WTC11 (cell line): ENCODE measurements at regions not wholly inside any gene's neighbourhood (a gene's known extent, or its start where the extent isn't known, plus 50 kb on each side); places are given as distances from the start of the nearest gene placed in this dataset.

Experiments used
- ATAC-seq: fragments of 200-7000 bp; cut with Tn5 transposase; 2 replicates; pipeline ENCODE4 v1.10.0; 2021; ENCODE audit warnings: mild to moderate bottlenecking, moderate library complexity
- CTCF ChIA-PET: fragments of 300-600 bp; sonication (Branson Sonifier 250); formaldehyde crosslinking; loops from one replicate; lab custom pipeline; 2021; ENCODE audit warnings: antibody characterized with exemption; lab: Charles Lee
- POLR2A ChIA-PET: fragments of 350-600 bp; sonication (Branson Sonifier 250); formaldehyde crosslinking; loops from one replicate; lab custom pipeline; 2021; ENCODE audit warnings: antibody characterized with exemption; lab: Charles Lee
- DNase-seq: peaks from one replicate; pipeline ENCODE4 v3.0.0; 2021; ENCODE audit warnings: low spot score
- H3K27ac Mint-ChIP-seq: 2 replicates; pipeline ENCODE4 v1.8.0; 2021; ENCODE audit warnings: mixed read lengths
- H3K27me3 Mint-ChIP-seq: 2 replicates; pipeline ENCODE4 v1.8.0; 2021; ENCODE audit warnings: low read depth, mild to moderate bottlenecking, moderate library complexity, mixed read lengths
- H3K36me3 Mint-ChIP-seq: 2 replicates; pipeline ENCODE4 v1.8.0; 2021; ENCODE audit warnings: mixed read lengths
- H3K4me1 Mint-ChIP-seq: 2 replicates; pipeline ENCODE4 v1.8.0; 2022; ENCODE audit warnings: mixed read lengths
- H3K4me3 Mint-ChIP-seq: 2 replicates; pipeline ENCODE4 v1.8.0; 2021; ENCODE audit warnings: mild to moderate bottlenecking, moderate library complexity, mixed read lengths
- H3K9me3 Mint-ChIP-seq: 2 replicates; pipeline ENCODE4 v1.8.0; 2021; ENCODE audit warnings: mixed read lengths
- AR ChIP-seq: fragments of 250-450 bp; sonication (Bioruptor Pico); IDR thresholded peaks from 2 replicates; pipeline ENCODE4 v1.9.0; 2021; ENCODE audit warnings: mild to moderate bottlenecking
- ATF2 ChIP-seq: sonication (generic); formaldehyde crosslinking; IDR thresholded peaks from 2 replicates; pipeline ENCODE4 v1.8.1; 2022; ENCODE audit warnings: low read depth, missing genetic modification reagents, borderline replicate concordance
- ESRRA ChIP-seq: sonication (generic); formaldehyde crosslinking; IDR thresholded peaks from 2 replicates; pipeline ENCODE4 v1.8.1; 2022; ENCODE audit warnings: mild to moderate bottlenecking, missing genetic modification reagents, borderline replicate concordance
- ETV6 ChIP-seq: sonication (generic); formaldehyde crosslinking; IDR thresholded peaks from 2 replicates; pipeline ENCODE4 v1.8.1; 2022; ENCODE audit warnings: mild to moderate bottlenecking, missing genetic modification reagents
- FOXK1 ChIP-seq: sonication (generic); formaldehyde crosslinking; IDR thresholded peaks from 2 replicates; pipeline ENCODE4 v1.8.0; 2022; ENCODE audit warnings: mild to moderate bottlenecking, moderate library complexity, missing genetic modification reagents
- FOXP4 ChIP-seq: sonication (generic); formaldehyde crosslinking; IDR thresholded peaks from 2 replicates; pipeline ENCODE4 v1.8.0; 2022; ENCODE audit warnings: mild to moderate bottlenecking, missing genetic modification reagents
- GABPB1 ChIP-seq: sonication (generic); formaldehyde crosslinking; IDR thresholded peaks from 2 replicates; pipeline ENCODE4 v1.8.1; 2023; ENCODE audit warnings: mild to moderate bottlenecking, missing genetic modification reagents
- GTF2I ChIP-seq: fragments of 250-450 bp; sonication (Bioruptor Pico); conservative IDR thresholded peaks from 2 replicates; pipeline ENCODE4 v1.4.0; 2021; ENCODE audit warnings: mild to moderate bottlenecking
- HMGA2 ChIP-seq: fragments of 250-450 bp; sonication (Bioruptor Pico); IDR thresholded peaks from 2 replicates; pipeline ENCODE4 v1.4.0; 2021; ENCODE audit warnings: mild to moderate bottlenecking, moderate library complexity
- NR2C2 ChIP-seq: sonication (generic); formaldehyde crosslinking; IDR thresholded peaks from 2 replicates; pipeline ENCODE4 v1.8.0; 2022; ENCODE audit warnings: mild to moderate bottlenecking, missing genetic modification reagents
- NR3C1 ChIP-seq: sonication (generic); formaldehyde crosslinking; conservative IDR thresholded peaks from 2 replicates; pipeline ENCODE4 v1.8.1; 2023; ENCODE audit warnings: low read depth, mild to moderate bottlenecking, missing genetic modification reagents
- SP1 ChIP-seq: sonication (generic); formaldehyde crosslinking; conservative IDR thresholded peaks from 2 replicates; pipeline ENCODE4 v1.8.1; 2022; ENCODE audit warnings: missing genetic modification reagents
- STAT6 ChIP-seq: sonication (generic); formaldehyde crosslinking; conservative IDR thresholded peaks from 2 replicates; pipeline ENCODE4 v1.8.1; 2023; ENCODE audit warnings: mild to moderate bottlenecking, low read depth, missing genetic modification reagents, moderate library complexity
- TP53 ChIP-seq: sonication (generic); formaldehyde crosslinking; IDR thresholded peaks from 2 replicates; pipeline ENCODE4 v1.8.1; 2023; ENCODE audit warnings: mild to moderate bottlenecking, missing genetic modification reagents
- USF2 ChIP-seq: sonication (generic); formaldehyde crosslinking; IDR thresholded peaks from 2 replicates; pipeline ENCODE4 v1.8.1; 2023; ENCODE audit warnings: mild to moderate bottlenecking, missing genetic modification reagents, moderate library complexity
- ZBTB21 ChIP-seq: sonication (generic); formaldehyde crosslinking; IDR thresholded peaks from 2 replicates; pipeline ENCODE4 v1.8.1; 2023; ENCODE audit warnings: mild to moderate bottlenecking, missing genetic modification reagents, borderline replicate concordance
- ZNF219 ChIP-seq: sonication (generic); formaldehyde crosslinking; IDR thresholded peaks from 2 replicates; pipeline ENCODE4 v1.8.0; 2023; ENCODE audit warnings: missing genetic modification reagents, mild to moderate bottlenecking, borderline replicate concordance
- ZNF263 ChIP-seq: sonication (generic); formaldehyde crosslinking; IDR thresholded peaks from 2 replicates; pipeline ENCODE4 v1.8.1; 2022; ENCODE audit warnings: low read depth, mild to moderate bottlenecking, moderate library complexity, missing genetic modification reagents
- ZNF425 ChIP-seq: fragments of 250-450 bp; sonication (Bioruptor Pico); conservative IDR thresholded peaks from 2 replicates; pipeline ENCODE4 v1.9.0; 2021; ENCODE audit warnings: mild to moderate bottlenecking

- TF ChIP-seq ZBTB21 (CRISPR knock-in tag) (no peak), ATF2 (CRISPR knock-in tag) (no peak), ZNF425 (CRISPR knock-in tag) (no peak), FOXP4 (CRISPR knock-in tag) (no peak), GABPB1 (CRISPR knock-in tag) (no peak), FOXK1 (CRISPR knock-in tag) (no peak), ETV6 (no peak), NR3C1 (CRISPR knock-in tag) (no peak), USF2 (CRISPR knock-in tag) (no peak), SP1 (no peak), NR2C2 (no peak), ZNF219 (CRISPR knock-in tag) (no peak), ESRRA (CRISPR knock-in tag) (no peak), TP53 (CRISPR knock-in tag) (no peak), HMGA2 (no peak), ZNF263 (no peak), GTF2I (CRISPR knock-in tag) (no peak), AR (CRISPR knock-in tag) (no peak), STAT6 (CRISPR knock-in tag) (no peak)
- TF ChIP-seq, all 79 proteins: peak for 0
- H3K27ac Mint-ChIP-seq: no peak overlapping the region
- no peak for DNase-seq
- ATAC-seq: no peak
- H3K4me1 Mint-ChIP-seq: no peaks in the 10 kb centered on the region
- H3K36me3 Mint-ChIP-seq: peaks cover 9% of the 10 kb centered on the region
- no peaks in the 10 kb centered on the region; the same call in 1 of the 2 replicates for H3K27me3 Mint-ChIP-seq
- ChIA-PET CTCF (no interaction called here), POLR2A (no interaction called here)
- no peak overlapping the region for H3K4me3 Mint-ChIP-seq
- peaks cover 25% of the 10 kb centered on the region for H3K9me3 Mint-ChIP-seq
Measured at GRCh38 chr13:42458193-42458592, 115.8 kb upstream of the TNFSF11 start.
